Astrocyte of the cerebellum (primary cell): ENCODE measurements at regions not wholly inside any gene's neighbourhood (a gene's known extent, or its start where the extent isn't known, plus 50 kb on each side); places are given as distances from the start of the nearest gene placed in this dataset.
"Not testable (repeated sequence)": the region's sequence is repeated elsewhere in the genome, so short reads cannot be mapped to it uniquely, and the experiment has no call there.

Experiments
- DNase-seq: peaks from one replicate; pipeline ENCODE4 v3.0.0-alpha.2; 2011; ENCODE audit warnings: low read depth
- H3K4me3 ChIP-seq: 2 replicates; pipeline ENCODE4 v1.5.1; 2011; ENCODE audit warnings: mild to moderate bottlenecking, low read depth, low read length, moderate library complexity
- in situ Hi-C: cut with HindIII; loops from 2 replicates; pipeline ENCODE4 v1.10.0; 2017; ENCODE audit warnings: low sequenced_read_pairs
- TF ChIP-seq, protein P1 (sequence below): IDR thresholded peaks from 2 replicates; pipeline ENCODE4 v1.5.1; 2012; ENCODE audit warnings: low read length, low read depth, moderate library complexity, mild to moderate bottlenecking; ENCODE audit errors: missing control alignments

DNA sequence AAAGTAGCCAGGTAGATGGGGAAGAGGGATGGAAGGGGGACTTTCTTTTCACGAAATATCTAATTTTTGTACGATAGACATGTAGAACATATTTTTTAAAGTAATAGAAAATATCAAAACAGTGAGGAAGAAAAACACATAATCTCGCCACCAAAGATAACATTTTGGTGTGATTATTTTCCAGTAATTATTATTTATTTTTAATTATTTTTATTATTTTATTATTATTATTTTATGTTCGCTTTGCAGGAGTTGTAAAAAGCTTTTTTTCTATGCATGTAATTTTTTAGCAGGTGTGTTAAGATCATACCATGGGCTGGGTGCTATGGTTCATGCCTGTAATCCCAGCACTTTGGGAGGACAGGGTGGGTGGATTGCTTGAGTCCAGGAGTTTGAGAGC, 85.6 kb upstream of the CCND2 start:
- in situ Hi-C loops = no loop called here
- TF ChIP-seq, protein P1, sequence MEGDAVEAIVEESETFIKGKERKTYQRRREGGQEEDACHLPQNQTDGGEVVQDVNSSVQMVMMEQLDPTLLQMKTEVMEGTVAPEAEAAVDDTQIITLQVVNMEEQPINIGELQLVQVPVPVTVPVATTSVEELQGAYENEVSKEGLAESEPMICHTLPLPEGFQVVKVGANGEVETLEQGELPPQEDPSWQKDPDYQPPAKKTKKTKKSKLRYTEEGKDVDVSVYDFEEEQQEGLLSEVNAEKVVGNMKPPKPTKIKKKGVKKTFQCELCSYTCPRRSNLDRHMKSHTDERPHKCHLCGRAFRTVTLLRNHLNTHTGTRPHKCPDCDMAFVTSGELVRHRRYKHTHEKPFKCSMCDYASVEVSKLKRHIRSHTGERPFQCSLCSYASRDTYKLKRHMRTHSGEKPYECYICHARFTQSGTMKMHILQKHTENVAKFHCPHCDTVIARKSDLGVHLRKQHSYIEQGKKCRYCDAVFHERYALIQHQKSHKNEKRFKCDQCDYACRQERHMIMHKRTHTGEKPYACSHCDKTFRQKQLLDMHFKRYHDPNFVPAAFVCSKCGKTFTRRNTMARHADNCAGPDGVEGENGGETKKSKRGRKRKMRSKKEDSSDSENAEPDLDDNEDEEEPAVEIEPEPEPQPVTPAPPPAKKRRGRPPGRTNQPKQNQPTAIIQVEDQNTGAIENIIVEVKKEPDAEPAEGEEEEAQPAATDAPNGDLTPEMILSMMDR = no peak
- no peak for DNase-seq

DNA sequence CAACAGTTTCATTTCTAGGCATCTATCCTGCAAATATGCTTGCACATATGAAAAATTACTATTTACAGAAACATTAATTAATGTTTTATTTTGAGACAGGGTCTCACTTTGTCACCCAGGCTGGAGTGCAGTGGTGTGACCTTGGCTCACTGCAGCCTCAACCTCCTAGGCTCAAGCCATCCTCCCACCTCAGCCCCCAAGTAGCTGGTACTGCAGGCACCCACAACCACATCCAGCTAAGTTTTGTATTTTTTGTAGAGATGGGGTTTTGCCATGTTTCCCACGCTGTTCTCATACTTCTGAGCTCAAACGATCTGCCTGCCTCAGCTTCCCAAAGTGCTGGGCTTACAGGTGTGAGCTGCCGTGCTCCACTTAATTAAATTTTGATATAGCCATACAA, 86.2 kb upstream of the CCND2 start:
- DNase-seq, in situ Hi-C loops: not testable (repeated sequence)

More for the DNA sequence above, 85.6 kb upstream of the CCND2 start:
- H3K4me3 ChIP-seq = no peak overlapping the region

DNA sequence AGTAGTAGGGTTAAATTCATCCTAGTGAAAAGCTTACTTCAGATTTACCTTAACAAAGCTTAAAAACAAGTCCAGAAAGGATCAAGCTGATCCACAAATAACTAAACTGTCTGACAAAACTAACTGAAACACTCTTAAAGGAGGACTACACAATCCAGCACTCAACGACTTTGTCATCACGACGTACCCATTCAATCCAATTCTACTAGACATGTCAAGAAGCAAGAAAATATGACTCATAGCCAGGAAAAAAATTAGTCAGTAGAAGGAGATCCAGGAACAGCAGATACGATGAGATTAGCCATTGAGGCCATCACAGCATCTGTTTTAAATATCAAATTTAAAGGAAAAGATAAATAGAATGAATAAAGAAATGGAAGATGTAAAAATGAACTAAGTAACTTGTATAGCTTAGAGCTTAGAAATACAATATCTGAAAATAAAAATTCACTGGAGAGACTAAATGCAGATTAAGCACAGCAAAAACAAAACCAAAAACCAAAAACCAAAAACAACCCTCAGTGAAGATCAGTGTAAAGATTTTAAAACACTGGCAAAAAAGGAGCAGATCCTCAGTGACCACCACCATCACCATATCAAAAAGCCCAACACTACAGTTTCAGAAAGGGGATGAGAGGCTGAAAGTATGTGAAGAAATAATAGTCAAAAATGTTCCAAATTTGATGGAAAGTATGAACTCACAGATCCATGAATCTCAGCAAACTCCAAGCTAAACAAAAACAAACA, 95.0 kb upstream of the CCND2 start:
- TF ChIP-seq, protein P1 = no peak
- no peak for DNase-seq
- no peak overlapping the region for H3K4me3 ChIP-seq
- in situ Hi-C loops = loop anchor here (5.0 kb wide), 2 partner anchors 34 to 76 kb away; no protein-coding TSS in a partner anchor

More for the DNA sequence above, 86.2 kb upstream of the CCND2 start:
- H3K4me3 ChIP-seq = not testable (repeated sequence)

GRCh38 chr12:4177262-4177661, 96.3 kb upstream of the CCND2 start:
- TF ChIP-seq, protein P1 = no peak
- in situ Hi-C loops = loop anchor here (5.0 kb wide), 2 partner anchors 35 to 75 kb away; no protein-coding TSS in a partner anchor
- no peak for DNase-seq
- no peak overlapping the region for H3K4me3 ChIP-seq

DNA sequence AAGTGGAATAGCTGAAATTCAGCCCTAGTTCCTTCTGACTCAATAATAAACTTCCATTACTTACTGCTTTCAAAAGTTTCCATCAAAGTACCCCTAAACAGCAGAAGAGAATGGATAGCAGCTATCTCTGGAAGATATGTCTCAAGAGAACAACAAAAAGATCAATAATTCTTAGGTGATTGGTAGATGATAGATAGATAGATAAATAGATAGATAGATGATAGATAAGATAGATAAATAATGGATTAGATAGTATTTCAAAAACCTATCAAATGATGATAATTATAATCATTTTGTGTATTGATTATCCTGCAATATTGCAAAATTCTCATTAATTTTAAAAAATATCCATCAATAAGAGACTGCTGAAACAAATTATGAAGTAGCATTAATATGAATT, 97.4 kb upstream of the CCND2 start:
- no peak overlapping the region for H3K4me3 ChIP-seq
- in situ Hi-C loops = loop anchor here (5.0 kb wide), 2 partner anchors 36 to 74 kb away; no protein-coding TSS in a partner anchor
- TF ChIP-seq, protein P1 = no peak
- DNase-seq = no peak

DNA sequence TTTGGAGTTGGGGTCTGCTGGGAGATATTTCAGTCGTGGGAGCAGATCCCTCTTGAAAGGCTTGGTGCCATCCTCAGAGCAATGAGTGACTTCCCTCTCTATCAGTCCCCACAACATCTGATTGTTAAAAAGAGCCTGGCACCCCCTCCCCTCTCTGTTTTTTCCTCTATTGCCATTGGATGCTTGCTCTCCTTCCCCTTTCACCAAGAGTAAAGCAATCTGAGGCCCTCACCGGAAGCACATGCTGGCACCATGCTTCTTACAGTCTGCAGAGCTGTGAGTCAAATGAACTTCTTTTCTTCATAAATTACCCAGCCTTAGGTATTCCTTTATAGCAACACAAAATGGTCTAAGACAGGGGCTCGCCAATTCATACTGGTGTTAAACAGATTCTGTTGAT, 99.1 kb upstream of the CCND2 start:
- H3K4me3 ChIP-seq = no peak overlapping the region
- DNase-seq = no peak
- TF ChIP-seq, protein P1 = no peak
- in situ Hi-C loops = no loop called here

DNA sequence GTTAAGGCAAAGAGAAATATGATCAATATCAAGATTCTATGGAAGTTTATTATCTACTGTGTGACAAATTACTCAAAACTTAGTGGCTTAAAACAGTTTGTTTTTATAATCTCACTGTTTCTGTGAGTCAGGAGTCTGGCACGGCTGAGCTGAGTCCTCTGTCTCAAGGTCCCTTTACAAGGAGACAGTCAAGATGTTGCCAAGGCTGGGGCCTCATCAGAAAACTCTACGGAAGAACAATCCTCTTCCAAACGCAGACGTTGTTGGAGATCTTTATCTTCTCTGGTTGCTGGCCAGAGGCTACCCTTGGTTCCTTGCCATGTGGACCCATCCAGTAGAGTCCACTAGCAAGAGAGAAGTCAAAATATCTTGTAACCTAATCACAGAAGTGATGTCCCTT, 100.6 kb upstream of the CCND2 start:
- TF ChIP-seq, protein P1 = no peak

More for the DNA sequence above, 100.6 kb upstream of the CCND2 start:
- in situ Hi-C loops = no loop called here
- DNase-seq = no peak
- no peak overlapping the region for H3K4me3 ChIP-seq
